ENCODE measurements at regions not wholly inside any gene's neighbourhood (a gene's known extent, or its start where the extent isn't known, plus 50 kb on each side); places are given as distances from the start of the nearest gene placed in this dataset.

DNA sequence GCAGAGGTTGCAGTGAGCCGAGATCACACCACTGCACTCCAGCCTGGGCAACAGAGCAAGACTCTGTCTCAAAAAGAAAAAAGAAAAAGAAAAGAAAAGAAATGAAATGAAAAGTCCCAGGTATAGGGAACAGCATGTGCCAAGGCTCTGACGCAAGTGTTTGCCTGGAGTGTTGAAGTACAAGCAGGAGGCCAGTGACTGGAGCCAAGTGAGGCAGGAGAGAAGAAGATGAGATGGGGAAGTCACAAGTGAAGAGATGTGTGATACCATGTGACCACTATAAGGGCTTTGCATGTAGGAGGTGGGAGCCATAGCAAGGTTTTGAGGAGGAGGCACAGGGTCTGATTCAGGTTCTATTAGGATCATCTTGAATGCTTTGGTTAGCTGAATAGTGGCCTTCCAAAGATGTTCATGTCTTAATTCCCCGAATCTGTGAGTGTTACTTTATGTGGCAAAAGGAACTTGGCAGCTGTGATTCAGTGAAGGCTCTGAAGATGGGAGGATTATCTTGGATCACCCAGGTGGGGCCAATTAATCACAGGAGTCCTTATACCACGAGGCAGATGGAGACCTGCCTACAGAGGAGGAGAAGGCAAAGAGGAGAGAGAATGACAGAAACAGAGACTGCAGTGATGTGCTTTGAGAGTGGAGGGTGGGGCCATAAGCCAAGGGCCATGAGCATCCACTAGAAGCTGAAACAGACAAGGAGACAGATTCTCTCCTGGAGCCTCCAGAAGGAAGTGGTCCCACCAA lies 91.1 kb upstream of the PTPN1 start:
- Histone ChIP-seq H3K27ac (ENCODE audit: insufficient read depth, low read depth, low read length) (no peak overlapping the region), H2AFZ (ENCODE audit: low read depth, low read length) (no peak overlapping the region), H3K9me1 (replicated peaks; ENCODE audit: control insufficient read depth, extremely low read depth, insufficient read depth, low read length) (no peaks in the 10 kb centered on the region), H3K79me2 (ENCODE audit: control insufficient read depth, insufficient read depth, low read length) (no peaks in the 10 kb centered on the region), H3K9ac (replicated peaks; ENCODE audit: extremely low read depth, insufficient read depth, low read length) (no peak overlapping the region), H3K4me3 (replicated peaks in 1 of 3; ENCODE audit: insufficient read depth in 1 of 3, low read depth in 1 of 3, low read length in 3 of 3) (no peak overlapping the region), H4K20me1 (replicated peaks; ENCODE audit: control insufficient read depth, extremely low read depth, insufficient read depth, low read length) (no peaks in the 10 kb centered on the region), H3K36me3 (ENCODE audit: control insufficient read depth in 2 of 2, extremely low read depth in 1 of 2, insufficient read depth in 2 of 2, low read length in 2 of 2) (no peaks in the 10 kb centered on the region), H3K27me3 (ENCODE audit: control insufficient read depth in 2 of 2, insufficient read depth in 2 of 2, low read length in 2 of 2) (peaks cover 0 to 6% of the 10 kb centered on the region in 2 experiments), H3K4me1 (ENCODE audit: control insufficient read depth, extremely low read depth, insufficient read depth, low read length) (peaks cover 7% of the 10 kb centered on the region), H3K4me2 (ENCODE audit: insufficient read depth, low read length) (no peak overlapping the region), H3K9me3 (replicated peaks; ENCODE audit: control insufficient read depth, insufficient read depth, low read length) (no peaks in the 10 kb centered on the region)
- POLR2A ChIA-PET = no interaction called here
- dilution Hi-C loops (cut with MboI; ENCODE audit: extremely low pct_ligation_motif_present, low sequenced_read_pairs) (no loop called here), intact Hi-C loops (cut with micrococcal nuclease) (no loop called here)
- DNase-seq (ENCODE audit: low read depth, low spot score) = no peak
- CTCF ChIA-PET = no interaction called here
- TF ChIP-seq GATA2 (IDR thresholded peaks at IDR 0.05; ENCODE audit: insufficient read depth, insufficient read length, low read depth, low read length) (no peak), EZH2 (IDR thresholded peaks at IDR 0.05; ENCODE audit: borderline replicate concordance, low read depth, low read length, severe bottlenecking) (no peak), POLR2AphosphoS5 (IDR thresholded peaks at IDR 0.05; ENCODE audit: insufficient read depth, low read depth, low read length) (no peak), MYC (IDR thresholded peaks at IDR 0.05; ENCODE audit: low read depth, low read length) (no peak), POLR2A (IDR thresholded peaks at IDR 0.05; ENCODE audit: low read depth, low read length) (no peak), FOS (IDR thresholded peaks at IDR 0.05; ENCODE audit: borderline replicate concordance, insufficient read depth, low read length) (no peak), JUN (IDR thresholded peaks at IDR 0.05; ENCODE audit: borderline replicate concordance, insufficient read depth, insufficient read length, low read depth) (no peak)
- TF ChIP-seq, protein P1, sequence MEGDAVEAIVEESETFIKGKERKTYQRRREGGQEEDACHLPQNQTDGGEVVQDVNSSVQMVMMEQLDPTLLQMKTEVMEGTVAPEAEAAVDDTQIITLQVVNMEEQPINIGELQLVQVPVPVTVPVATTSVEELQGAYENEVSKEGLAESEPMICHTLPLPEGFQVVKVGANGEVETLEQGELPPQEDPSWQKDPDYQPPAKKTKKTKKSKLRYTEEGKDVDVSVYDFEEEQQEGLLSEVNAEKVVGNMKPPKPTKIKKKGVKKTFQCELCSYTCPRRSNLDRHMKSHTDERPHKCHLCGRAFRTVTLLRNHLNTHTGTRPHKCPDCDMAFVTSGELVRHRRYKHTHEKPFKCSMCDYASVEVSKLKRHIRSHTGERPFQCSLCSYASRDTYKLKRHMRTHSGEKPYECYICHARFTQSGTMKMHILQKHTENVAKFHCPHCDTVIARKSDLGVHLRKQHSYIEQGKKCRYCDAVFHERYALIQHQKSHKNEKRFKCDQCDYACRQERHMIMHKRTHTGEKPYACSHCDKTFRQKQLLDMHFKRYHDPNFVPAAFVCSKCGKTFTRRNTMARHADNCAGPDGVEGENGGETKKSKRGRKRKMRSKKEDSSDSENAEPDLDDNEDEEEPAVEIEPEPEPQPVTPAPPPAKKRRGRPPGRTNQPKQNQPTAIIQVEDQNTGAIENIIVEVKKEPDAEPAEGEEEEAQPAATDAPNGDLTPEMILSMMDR (IDR thresholded peaks at IDR 0.05; ENCODE audit: extremely low read depth in 1 of 2, insufficient read depth in 1 of 2, low read depth in 1 of 2, low read length in 2 of 2) = no peak
- TF ChIP-seq, protein P2, sequence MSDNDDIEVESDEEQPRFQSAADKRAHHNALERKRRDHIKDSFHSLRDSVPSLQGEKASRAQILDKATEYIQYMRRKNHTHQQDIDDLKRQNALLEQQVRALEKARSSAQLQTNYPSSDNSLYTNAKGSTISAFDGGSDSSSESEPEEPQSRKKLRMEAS (IDR thresholded peaks at IDR 0.05; ENCODE audit: insufficient read depth, insufficient read length) = no peak
- no TSS peak for BruUV-seq (replicated peaks)
- FAIRE-seq = no peak

All from endothelial cell of umbilical vein (primary cell).